IMR-90 (cell line): ENCODE measurements at regions not wholly inside any gene's neighbourhood (a gene's known extent, or its start where the extent isn't known, plus 50 kb on each side); places are given as distances from the start of the nearest gene placed in this dataset.

Experiments
- ATAC-seq: fragments of 200-7000 bp; cut with Tn5 transposase; 2 replicates; pipeline ENCODE4 v1.9.1; 2020; ENCODE audit warnings: low read depth, mild to moderate bottlenecking, moderate library complexity
- BruUV-seq: library from RNA; stranded (reverse); fragments of 400-500 nt; replicated peaks from 2 replicates; lab custom pipeline; 2021; lab: Mats Ljungman, UMichigan
- CTCF ChIA-PET: fragments of 300-600 bp; formaldehyde crosslinking; extraction: SDS; loops from one replicate; lab custom pipeline; 2021; ENCODE audit warnings: antibody characterized with exemption; lab: Yijun Ruan, JAX
- POLR2A ChIA-PET: fragments of 300-600 bp; sonication (Branson Sonifier 250); formaldehyde crosslinking; loops from one replicate; lab custom pipeline; 2022; ENCODE audit warnings: antibody characterized with exemption; ENCODE audit not compliant: unreplicated experiment; lab: Charles Lee
- DNase-seq: peaks from one replicate; pipeline ENCODE4 v3.0.0; 2013
- H2AFZ ChIP-seq: replicated peaks from 2 replicates; pipeline ENCODE3; 2013; ENCODE audit warnings: low read length, mild to moderate bottlenecking; ENCODE audit not compliant: poor library complexity
- H2AK5ac ChIP-seq: 2 replicates; pipeline ENCODE4 v1.6.1; 2013; ENCODE audit warnings: low read depth, low read length, inconsistent platforms
- H2AK9ac ChIP-seq: replicated peaks from 2 replicates; pipeline ENCODE3; 2013; ENCODE audit warnings: mild to moderate bottlenecking, low read depth, low read length, moderate library complexity; ENCODE audit not compliant: poor library complexity
- H2BK120ac ChIP-seq: 2 replicates; pipeline ENCODE4 v1.6.1; 2013; ENCODE audit warnings: low read depth, low read length, inconsistent platforms
- H2BK15ac ChIP-seq: 3 replicates; pipeline ENCODE4 v1.6.1; 2013; ENCODE audit warnings: low read depth, low read length, inconsistent platforms
- H2BK20ac ChIP-seq: 2 replicates; pipeline ENCODE4 v1.6.1; 2013; ENCODE audit warnings: low read depth, mild to moderate bottlenecking, inconsistent platforms, low read length, moderate library complexity
- H2BK5ac ChIP-seq: 2 replicates; pipeline ENCODE4 v1.6.1; 2013; ENCODE audit warnings: mild to moderate bottlenecking, low read depth, low read length, inconsistent platforms; ENCODE audit not compliant: poor library complexity, severe bottlenecking
- H3K14ac ChIP-seq: replicated peaks from 2 replicates; pipeline ENCODE4 v1.6.1; 2013; ENCODE audit warnings: low read depth, low read length, inconsistent platforms
- H3K18ac ChIP-seq: 2 replicates; pipeline ENCODE4 v1.6.1; 2013; ENCODE audit warnings: low read depth, low read length, control low read depth
- H3K23ac ChIP-seq: 2 replicates; pipeline ENCODE4 v1.6.1; 2013; ENCODE audit warnings: low read depth, low read length, inconsistent platforms
- H3K27ac ChIP-seq: 2 replicates; pipeline ENCODE4 v1.5.1; 2013; ENCODE audit warnings: mild to moderate bottlenecking, control low read depth, low read length; ENCODE audit not compliant: insufficient read depth
- H3K27me3 ChIP-seq: 2 replicates; pipeline ENCODE4 v1.6.1; 2013; ENCODE audit warnings: low read length; ENCODE audit not compliant: control insufficient read depth, insufficient read depth
- H3K36me3 ChIP-seq: 2 replicates; pipeline ENCODE4 v1.6.1; 2013; ENCODE audit warnings: low read length, mixed read lengths; ENCODE audit not compliant: control insufficient read depth, insufficient read depth
- H3K4ac ChIP-seq: 2 replicates; pipeline ENCODE4 v1.6.1; 2013; ENCODE audit warnings: low read depth, low read length, inconsistent platforms
- H3K4me1 ChIP-seq: 2 replicates; pipeline ENCODE4 v1.6.1; 2013; ENCODE audit warnings: low read length, mixed read lengths; ENCODE audit not compliant: control insufficient read depth, insufficient read depth
- H3K4me2 ChIP-seq: 2 replicates; pipeline ENCODE4 v1.6.1; 2013; ENCODE audit warnings: low read depth, mild to moderate bottlenecking, control low read depth, low read length, moderate library complexity
- H3K4me3 ChIP-seq: 2 replicates; pipeline ENCODE4 v1.5.1; 2013; ENCODE audit warnings: low read depth, mild to moderate bottlenecking, control low read depth, low read length, moderate library complexity; ENCODE audit not compliant: insufficient read depth
- H3K56ac ChIP-seq: 2 replicates; pipeline ENCODE4 v1.6.1; 2013; ENCODE audit warnings: low read length, inconsistent platforms; ENCODE audit not compliant: insufficient read depth; ENCODE audit errors: extremely low read depth
- H3K79me1 ChIP-seq, 2 experiments: 2 replicates each; pipeline ENCODE4 v1.6.1; 2013; ENCODE audit warnings: low read length in 2 of 2, inconsistent platforms in 1 of 2, low read depth in 1 of 2
- H3K9ac ChIP-seq: 2 replicates; pipeline ENCODE4 v1.6.1; 2013; ENCODE audit warnings: low read depth, low read length, control low read depth
- H3K9me1 ChIP-seq: 2 replicates; pipeline ENCODE4 v1.6.1; 2013; ENCODE audit warnings: low read length, inconsistent platforms; ENCODE audit not compliant: insufficient read depth
- H3K9me3 ChIP-seq: 2 replicates; pipeline ENCODE4 v1.6.1; 2013; ENCODE audit warnings: low read length; ENCODE audit not compliant: control insufficient read depth, insufficient read depth
- H4K20me1 ChIP-seq: 2 replicates; pipeline ENCODE4 v1.6.1; 2013; ENCODE audit warnings: low read length, inconsistent platforms; ENCODE audit not compliant: insufficient read depth
- H4K5ac ChIP-seq: 2 replicates; pipeline ENCODE4 v1.6.1; 2013; ENCODE audit warnings: mild to moderate bottlenecking, low read depth, low read length, control low read depth
- H4K8ac ChIP-seq, 2 experiments: 2 replicates each; pipeline ENCODE4 v1.6.1; 2013; ENCODE audit warnings: low read depth in 2 of 2, low read length in 2 of 2, control low read depth in 1 of 2, inconsistent platforms in 1 of 2
- H4K91ac ChIP-seq: 2 replicates; pipeline ENCODE4 v1.6.1; 2013; ENCODE audit warnings: low read depth, low read length, inconsistent platforms; ENCODE audit not compliant: insufficient read depth
- CEBPB ChIP-seq: IDR thresholded peaks from 2 replicates; pipeline ENCODE4 v1.6.1; 2012; ENCODE audit warnings: low read depth, low read length, improper control_type of control experiment
- CTCF ChIP-seq: conservative IDR thresholded peaks from 2 replicates; pipeline ENCODE4 v1.5.1; 2012; ENCODE audit warnings: mild to moderate bottlenecking, low read depth, low read length, improper control_type of control experiment
- ELK1 ChIP-seq: fragments of 150-350 bp; IDR thresholded peaks from 2 replicates; pipeline ENCODE4 v1.6.1; 2016; ENCODE audit warnings: low read depth, mild to moderate bottlenecking, low read length, moderate library complexity, borderline replicate concordance
- NFE2L2 ChIP-seq: fragments of 150-350 bp; IDR thresholded peaks from 2 replicates; pipeline ENCODE4 v1.6.1; 2016; ENCODE audit warnings: low read depth, mild to moderate bottlenecking, low read length
- RFX5 ChIP-seq: IDR thresholded peaks from 2 replicates; pipeline ENCODE4 v1.8.0; 2012; ENCODE audit warnings: low read depth, mild to moderate bottlenecking, low read length, moderate library complexity
- USF2 ChIP-seq: fragments of 150-350 bp; IDR thresholded peaks from 2 replicates; pipeline ENCODE4 v1.6.1; 2017; ENCODE audit warnings: mild to moderate bottlenecking, antibody characterized with exemption, low read length, low read depth
- WGBS, 2 experiments: methylation state at CpG; one replicate each; pipeline versions ENCODE4 v1.1.5 to v1.1.7; 2013; ENCODE audit warnings: missing lambda C conversion rate in 2 of 2; ENCODE audit not compliant: insufficient read length in 1 of 2; ENCODE audit errors: extremely low coverage in 2 of 2; 5-methylcytosine and 5-hydroxymethylcytosine counted together
- dilution Hi-C: fragments of 300-500 bp; cut with HindIII; formaldehyde crosslinking; loops from one replicate; pipeline ENCODE4 v1.14.3; 2018; ENCODE audit warnings: low sequenced_read_pairs; ENCODE audit not compliant: unreplicated experiment
- in situ Hi-C: fragments of 300-500 bp; cut with MboI; formaldehyde crosslinking; loops from 3 replicates; pipeline ENCODE4 v1.14.3; 2019; ENCODE audit warnings: low sequenced_read_pairs, inconsistent platforms, mixed read lengths
- intact Hi-C: fragments of 100-400 bp; cut with micrococcal nuclease; formaldehyde crosslinking; loops from 2 replicates; pipeline ENCODE4 v1.10.0; 2022

- Histone ChIP-seq H3K56ac (no peak overlapping the region), H2AK9ac (no peak overlapping the region), H4K5ac (no peak overlapping the region), H2AK5ac (no peak overlapping the region), H3K27me3 (peaks cover 6% of the 10 kb centered on the region), H3K23ac (no peak overlapping the region), H2AFZ (no peak overlapping the region), H3K9ac (no peak overlapping the region), H4K91ac (no peak overlapping the region), H3K14ac (no peak overlapping the region), H4K20me1 (no peaks in the 10 kb centered on the region), H3K4me1 (no peaks in the 10 kb centered on the region), H3K4me2 (no peak overlapping the region), H3K9me1 (no peaks in the 10 kb centered on the region), H3K18ac (no peak overlapping the region), H4K8ac (no peak overlapping the region), H3K9me3 (no peaks in the 10 kb centered on the region), H3K27ac (no peak overlapping the region), H2BK20ac (no peak overlapping the region), H2BK120ac (no peak overlapping the region), H2BK15ac (no peak overlapping the region), H3K4ac (no peak overlapping the region), H2BK5ac (no peak overlapping the region), H3K36me3 (no peaks in the 10 kb centered on the region), H3K4me3 (no peak overlapping the region), H3K79me1 (no peaks in the 10 kb centered on the region)
- in situ Hi-C loops = loop anchor here (25.0 kb wide), 1 partner anchor 1124 kb away; the partner anchor contains the start of gene SLFN12L
- dilution Hi-C loops = no loop called here
- DNase-seq = no peak
- ChIA-PET CTCF (no interaction called here), POLR2A (no interaction called here)
- intact Hi-C loops = no loop called here
- no peak for ATAC-seq
- TF ChIP-seq USF2 = no peak
- TF ChIP-seq ELK1 = no peak
- no peak for TF ChIP-seq RFX5
- no peak for TF ChIP-seq CEBPB
- TF ChIP-seq NFE2L2 = no peak
- TF ChIP-seq CTCF = no peak
- no TSS peak for BruUV-seq
- WGBS, 2 experiments = no CpG with 5 or more reads among the region's 12 CpGs
These were observed 50.5 kb upstream of the CCL1 start for GRCh38 chr17:34413443-34414119.
